ENCODE measurements at regions not wholly inside any gene's neighbourhood (a gene's known extent, or its start where the extent isn't known, plus 50 kb on each side); places are given as distances from the start of the nearest gene placed in this dataset.

GRCh38 chr13:63690672-63691071 lies 2275.0 kb upstream of the PCDH20 start:
- DNase-seq (ENCODE audit: low read depth in 1 of 2, low spot score in 1 of 2) = no peak
- no peaks in the 10 kb centered on the region for H3K27me3 ChIP-seq
- no peaks in the 10 kb centered on the region for H3K36me3 ChIP-seq
- H3K27ac ChIP-seq = no peak overlapping the region
- no peaks in the 10 kb centered on the region for H3K9me3 ChIP-seq (ENCODE audit: low read depth)
- no peaks in the 10 kb centered on the region for H3K4me1 ChIP-seq (ENCODE audit: low read depth)
- no peak for TF ChIP-seq CTCF (IDR thresholded peaks at IDR 0.05; ENCODE audit: low read depth, low read length)
- no peak overlapping the region for H3K4me3 ChIP-seq

GRCh38 chr13:63684822-63685221 lies 2269.2 kb upstream of the PCDH20 start:
- Histone ChIP-seq H3K4me3 (no peak overlapping the region), H3K27me3 (no peaks in the 10 kb centered on the region), H3K36me3 (no peaks in the 10 kb centered on the region), H3K27ac (no peak overlapping the region), H3K4me1 (ENCODE audit: low read depth) (no peaks in the 10 kb centered on the region), H3K9me3 (ENCODE audit: low read depth) (no peaks in the 10 kb centered on the region)
- TF ChIP-seq CTCF (IDR thresholded peaks at IDR 0.05; ENCODE audit: low read depth, low read length) = no peak
- DNase-seq (ENCODE audit: low read depth in 1 of 2, low spot score in 1 of 2) = no peak

GRCh38 chr13:63680704-63681103 lies 2265.1 kb upstream of the PCDH20 start:
- Histone ChIP-seq H3K27me3 (no peaks in the 10 kb centered on the region), H3K27ac (no peak overlapping the region), H3K4me1 (ENCODE audit: low read depth) (no peaks in the 10 kb centered on the region), H3K36me3 (no peaks in the 10 kb centered on the region), H3K9me3 (ENCODE audit: low read depth) (no peaks in the 10 kb centered on the region), H3K4me3 (no peak overlapping the region)
- TF ChIP-seq CTCF (IDR thresholded peaks at IDR 0.05; ENCODE audit: low read depth, low read length) = no peak
- no peak for DNase-seq (ENCODE audit: low read depth in 1 of 2, low spot score in 1 of 2)

GRCh38 chr13:63671296-63671695 lies 2255.6 kb upstream of the PCDH20 start:
- Histone ChIP-seq H3K27ac (no peak overlapping the region), H3K27me3 (no peaks in the 10 kb centered on the region), H3K4me1 (ENCODE audit: low read depth) (no peaks in the 10 kb centered on the region), H3K9me3 (ENCODE audit: low read depth) (no peaks in the 10 kb centered on the region), H3K4me3 (no peak overlapping the region), H3K36me3 (no peaks in the 10 kb centered on the region)
- no peak for TF ChIP-seq CTCF (IDR thresholded peaks at IDR 0.05; ENCODE audit: low read depth, low read length)
- no peak for DNase-seq (ENCODE audit: low read depth in 1 of 2, low spot score in 1 of 2)

- H3K4me1 ChIP-seq (ENCODE audit: low read depth) = no peaks in the 10 kb centered on the region
- no peak overlapping the region for H3K4me3 ChIP-seq
- no peaks in the 10 kb centered on the region for H3K9me3 ChIP-seq (ENCODE audit: low read depth)
- TF ChIP-seq CTCF (IDR thresholded peaks at IDR 0.05; ENCODE audit: low read depth, low read length) = no peak
- no peaks in the 10 kb centered on the region for H3K36me3 ChIP-seq
- no peak for DNase-seq (ENCODE audit: low read depth in 1 of 2, low spot score in 1 of 2)
- H3K27me3 ChIP-seq = no peaks in the 10 kb centered on the region
- H3K27ac ChIP-seq = no peak overlapping the region
Measured at GRCh38 chr13:63651394-63651793, 2235.7 kb upstream of the PCDH20 start.

GRCh38 chr13:63643543-63643942 lies 2227.9 kb upstream of the PCDH20 start:
- Histone ChIP-seq H3K27me3 (no peaks in the 10 kb centered on the region), H3K36me3 (no peaks in the 10 kb centered on the region), H3K4me1 (ENCODE audit: low read depth) (no peaks in the 10 kb centered on the region), H3K9me3 (ENCODE audit: low read depth) (no peaks in the 10 kb centered on the region), H3K27ac (no peak overlapping the region), H3K4me3 (no peak overlapping the region)
- DNase-seq (ENCODE audit: low read depth in 1 of 2, low spot score in 1 of 2) = no peak
- TF ChIP-seq CTCF (IDR thresholded peaks at IDR 0.05; ENCODE audit: low read depth, low read length) = no peak
